SIG-M5 treated with dmso at 0.1 percent for 504 hours (cell line): ENCODE measurements at regions not wholly inside any gene's neighbourhood (a gene's known extent, or its start where the extent isn't known, plus 50 kb on each side); places are given as distances from the start of the nearest gene placed in this dataset.
"Not testable (repeated sequence)": the region's sequence is repeated elsewhere in the genome, so short reads cannot be mapped to it uniquely, and the experiment has no call there.

Source experiments
- DNase-seq: peaks from one replicate; lab custom pipeline; 2025; ENCODE audit not compliant: unreplicated experiment; lab: John Stamatoyannopoulos, UW

- DNase-seq: not testable (repeated sequence)
Observed at GRCh38 chr16:88162778-88163177, 211.5 kb downstream of the BANP start.

GRCh38 chr16:88164196-88165039 is 213.2 kb downstream of the BANP start:
- DNase-seq: not testable (repeated sequence)

GRCh38 chr16:88165040-88165544 is 213.9 kb downstream of the BANP start:
- not testable (repeated sequence) for DNase-seq

GRCh38 chr16:88165683-88166082 is 214.4 kb downstream of the BANP start:
- DNase-seq: not testable (repeated sequence)

- DNase-seq: not testable (repeated sequence)
Observed at GRCh38 chr16:88166209-88166773, 215.1 kb downstream of the BANP start.

GRCh38 chr16:88167798-88168556 is 214.8 kb upstream of the ZNF469 start:
- not testable (repeated sequence) for DNase-seq

- DNase-seq: not testable (repeated sequence)
Observed at GRCh38 chr16:88168557-88168949, 214.2 kb upstream of the ZNF469 start.

GRCh38 chr16:88169136-88169830 is 213.5 kb upstream of the ZNF469 start:
- DNase-seq: not testable (repeated sequence)

- not testable (repeated sequence) for DNase-seq
Observed at GRCh38 chr16:88169831-88170165, 213.0 kb upstream of the ZNF469 start.

GRCh38 chr16:88170528-88170991 is 212.2 kb upstream of the ZNF469 start:
- DNase-seq: no peak

GRCh38 chr16:88171126-88171525 is 211.6 kb upstream of the ZNF469 start:
- DNase-seq: not testable (repeated sequence)

- DNase-seq: not testable (repeated sequence)
Observed at GRCh38 chr16:88176184-88176583, 206.6 kb upstream of the ZNF469 start.

- not testable (repeated sequence) for DNase-seq
Observed at GRCh38 chr16:88176591-88177180, 206.1 kb upstream of the ZNF469 start.

GRCh38 chr16:88178251-88178650 is 204.5 kb upstream of the ZNF469 start:
- DNase-seq: not testable (repeated sequence)

GRCh38 chr16:88178896-88179295 is 203.9 kb upstream of the ZNF469 start:
- DNase-seq: not testable (repeated sequence)

- not testable (repeated sequence) for DNase-seq
Observed at GRCh38 chr16:88182967-88183881, 199.5 kb upstream of the ZNF469 start.

- DNase-seq: not testable (repeated sequence)
Observed at GRCh38 chr16:88184053-88184452, 198.7 kb upstream of the ZNF469 start.

- not testable (repeated sequence) for DNase-seq
Observed at GRCh38 chr16:88184566-88185355, 198.0 kb upstream of the ZNF469 start.
